GM10266 (cell line): ENCODE measurements at regions not wholly inside any gene's neighbourhood (a gene's known extent, or its start where the extent isn't known, plus 50 kb on each side); places are given as distances from the start of the nearest gene placed in this dataset.

Experiments
- DNase-seq: peaks from one replicate; pipeline ENCODE4 v3.0.0; 2012; ENCODE audit errors: extremely low spot score
- CTCF ChIP-seq: IDR thresholded peaks from 2 replicates; pipeline ENCODE4 v1.5.1; 2012; ENCODE audit warnings: mild to moderate bottlenecking, low read depth; ENCODE audit not compliant: control insufficient read depth, insufficient read depth; ENCODE audit errors: missing control alignments

DNA sequence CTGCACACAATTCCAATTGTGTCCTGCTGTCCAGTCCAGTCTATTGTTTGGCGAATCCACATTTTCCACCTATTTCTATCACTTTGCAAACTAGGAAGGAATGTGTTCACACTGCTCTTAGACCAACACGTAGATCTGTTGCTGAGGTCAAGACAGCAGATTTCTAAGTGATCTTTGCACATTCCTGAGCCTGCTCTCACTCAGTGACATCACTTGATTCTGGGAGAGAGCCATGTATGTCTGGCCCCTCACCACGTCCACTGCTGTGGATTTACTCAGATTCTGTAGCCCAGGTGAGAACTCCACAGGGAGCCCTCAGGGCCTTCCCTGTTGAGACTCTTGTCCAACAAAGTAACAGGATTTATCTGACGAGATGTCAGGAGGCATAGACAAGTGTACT lies 317.2 kb downstream of the TSN start:
- DNase-seq: no peak

GRCh38 chr2:122074201-122074600 lies 318.8 kb downstream of the TSN start:
- TF ChIP-seq CTCF: no peak

More for the DNA sequence above, 317.2 kb downstream of the TSN start:
- no peak for TF ChIP-seq CTCF

DNA sequence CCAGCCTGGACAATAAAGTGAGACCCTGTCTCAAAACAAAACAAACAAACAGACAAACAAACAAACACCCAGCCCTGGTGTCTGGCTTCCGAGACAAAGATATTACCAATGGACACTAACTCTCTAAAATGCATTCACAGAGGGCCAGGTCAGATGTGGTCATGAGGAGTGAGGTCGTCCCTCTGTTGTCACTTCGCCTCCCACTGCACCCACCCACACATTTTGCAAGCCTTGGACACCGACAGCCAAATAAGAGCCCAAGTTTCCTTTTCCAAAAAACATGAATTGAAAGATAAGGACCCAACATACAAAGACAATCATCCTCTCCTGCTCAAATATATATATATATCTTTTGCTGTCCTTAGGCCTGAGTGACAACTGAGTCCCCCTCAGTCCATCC lies 319.9 kb downstream of the TSN start:
- no peak for TF ChIP-seq CTCF
- no peak for DNase-seq

More at GRCh38 chr2:122074201-122074600, 318.8 kb downstream of the TSN start:
- DNase-seq: no peak

DNA sequence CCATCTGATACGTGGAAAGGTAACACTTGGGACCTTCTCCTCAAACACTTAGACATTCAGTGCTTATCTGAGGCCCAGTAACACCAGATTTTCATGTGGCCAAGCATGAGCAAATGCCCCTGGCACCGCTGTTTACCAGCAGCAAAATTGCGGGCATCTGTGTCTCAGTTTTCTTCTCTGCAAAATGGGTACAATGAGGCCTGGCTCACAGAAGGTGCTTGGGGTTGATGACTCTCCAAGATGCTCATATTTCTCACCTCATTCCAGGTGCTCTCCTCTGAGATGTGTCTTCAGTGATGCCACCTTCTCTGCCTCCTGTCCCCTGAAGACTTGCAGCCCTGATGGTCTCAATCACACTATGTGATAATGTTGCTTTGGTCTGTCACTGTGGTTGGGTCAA lies 321.7 kb downstream of the TSN start:
- no peak for TF ChIP-seq CTCF
- no peak for DNase-seq

DNA sequence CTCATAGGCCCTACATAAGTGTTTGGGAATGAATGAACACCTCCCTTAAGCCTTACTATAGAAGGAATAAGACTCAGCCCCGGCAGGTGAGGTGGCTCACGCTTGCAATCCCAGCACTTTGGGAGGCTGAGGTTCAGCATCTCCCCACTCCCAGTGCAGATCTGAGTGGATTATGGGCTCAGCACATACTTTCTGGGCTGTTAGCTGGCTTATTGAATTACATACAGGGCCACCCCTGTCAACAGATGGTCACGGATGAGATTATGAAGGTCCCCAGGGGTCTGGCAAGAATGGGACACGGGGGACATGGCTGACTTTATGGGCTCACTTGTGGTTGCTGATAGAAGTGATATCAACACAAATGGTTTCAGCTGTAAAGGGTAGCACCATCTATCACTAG lies 322.3 kb downstream of the TSN start:
- no peak for DNase-seq
- TF ChIP-seq CTCF: no peak

GRCh38 chr2:122078451-122078850 lies 323.0 kb downstream of the TSN start:
- DNase-seq: no peak
- no peak for TF ChIP-seq CTCF

- no peak for TF ChIP-seq CTCF
- DNase-seq: no peak
These were observed 324.4 kb downstream of the TSN start for GRCh38 chr2:122079844-122080243.
